IMR-90 (cell line): ENCODE measurements at regions not wholly inside any gene's neighbourhood (a gene's known extent, or its start where the extent isn't known, plus 50 kb on each side); places are given as distances from the start of the nearest gene placed in this dataset.

Experiments used
- CHD1 ChIP-seq: IDR thresholded peaks from 2 replicates; pipeline ENCODE4 v1.6.1; 2012; ENCODE audit warnings: low read depth, low read length, improper control_type of control experiment
- ELK1 ChIP-seq: fragments of 150-350 bp; IDR thresholded peaks from 2 replicates; pipeline ENCODE4 v1.6.1; 2016; ENCODE audit warnings: low read depth, mild to moderate bottlenecking, low read length, moderate library complexity, borderline replicate concordance
- FOS ChIP-seq: fragments of 150-350 bp; IDR thresholded peaks from 2 replicates; pipeline ENCODE4 v1.6.1; 2016; ENCODE audit warnings: low read depth, low read length
- MAFK ChIP-seq: IDR thresholded peaks from 2 replicates; pipeline ENCODE4 v1.6.1; 2012; ENCODE audit warnings: low read depth, low read length, improper control_type of control experiment
- MXI1 ChIP-seq: IDR thresholded peaks from 2 replicates; pipeline ENCODE4 v1.6.1; 2012; ENCODE audit warnings: low read depth, mild to moderate bottlenecking, low read length, moderate library complexity, borderline replicate concordance
- POLR2A ChIP-seq: IDR thresholded peaks from 2 replicates; pipeline ENCODE4 v1.6.1; 2012; ENCODE audit warnings: mild to moderate bottlenecking, low read depth, low read length
- RAD21 ChIP-seq: IDR thresholded peaks from 2 replicates; pipeline ENCODE4 v1.6.1; 2012; ENCODE audit warnings: low read length, improper control_type of control experiment
- RFX5 ChIP-seq: IDR thresholded peaks from 2 replicates; pipeline ENCODE4 v1.8.0; 2012; ENCODE audit warnings: low read depth, mild to moderate bottlenecking, low read length, moderate library complexity
- SMC3 ChIP-seq: fragments of 150-350 bp; IDR thresholded peaks from 2 replicates; pipeline ENCODE4 v1.6.1; 2016; ENCODE audit warnings: low read depth, mild to moderate bottlenecking, antibody characterized with exemption, low read length, moderate library complexity
- TF ChIP-seq, protein P1 (sequence below): conservative IDR thresholded peaks from 2 replicates; pipeline ENCODE4 v1.5.1; 2012; ENCODE audit warnings: mild to moderate bottlenecking, low read depth, low read length, improper control_type of control experiment
- TF ChIP-seq, protein P2 (sequence below): fragments of 150-350 bp; IDR thresholded peaks from 2 replicates; pipeline ENCODE4 v1.6.1; 2017; ENCODE audit warnings: mild to moderate bottlenecking, antibody characterized with exemption, low read length, low read depth

- no peak for TF ChIP-seq MXI1
- TF ChIP-seq RAD21, result no peak
- no peak for TF ChIP-seq ELK1
- no peak for TF ChIP-seq RFX5
- TF ChIP-seq, protein P1, sequence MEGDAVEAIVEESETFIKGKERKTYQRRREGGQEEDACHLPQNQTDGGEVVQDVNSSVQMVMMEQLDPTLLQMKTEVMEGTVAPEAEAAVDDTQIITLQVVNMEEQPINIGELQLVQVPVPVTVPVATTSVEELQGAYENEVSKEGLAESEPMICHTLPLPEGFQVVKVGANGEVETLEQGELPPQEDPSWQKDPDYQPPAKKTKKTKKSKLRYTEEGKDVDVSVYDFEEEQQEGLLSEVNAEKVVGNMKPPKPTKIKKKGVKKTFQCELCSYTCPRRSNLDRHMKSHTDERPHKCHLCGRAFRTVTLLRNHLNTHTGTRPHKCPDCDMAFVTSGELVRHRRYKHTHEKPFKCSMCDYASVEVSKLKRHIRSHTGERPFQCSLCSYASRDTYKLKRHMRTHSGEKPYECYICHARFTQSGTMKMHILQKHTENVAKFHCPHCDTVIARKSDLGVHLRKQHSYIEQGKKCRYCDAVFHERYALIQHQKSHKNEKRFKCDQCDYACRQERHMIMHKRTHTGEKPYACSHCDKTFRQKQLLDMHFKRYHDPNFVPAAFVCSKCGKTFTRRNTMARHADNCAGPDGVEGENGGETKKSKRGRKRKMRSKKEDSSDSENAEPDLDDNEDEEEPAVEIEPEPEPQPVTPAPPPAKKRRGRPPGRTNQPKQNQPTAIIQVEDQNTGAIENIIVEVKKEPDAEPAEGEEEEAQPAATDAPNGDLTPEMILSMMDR, result no peak
- no peak for TF ChIP-seq CHD1
- no peak for TF ChIP-seq POLR2A
- TF ChIP-seq, protein P2, sequence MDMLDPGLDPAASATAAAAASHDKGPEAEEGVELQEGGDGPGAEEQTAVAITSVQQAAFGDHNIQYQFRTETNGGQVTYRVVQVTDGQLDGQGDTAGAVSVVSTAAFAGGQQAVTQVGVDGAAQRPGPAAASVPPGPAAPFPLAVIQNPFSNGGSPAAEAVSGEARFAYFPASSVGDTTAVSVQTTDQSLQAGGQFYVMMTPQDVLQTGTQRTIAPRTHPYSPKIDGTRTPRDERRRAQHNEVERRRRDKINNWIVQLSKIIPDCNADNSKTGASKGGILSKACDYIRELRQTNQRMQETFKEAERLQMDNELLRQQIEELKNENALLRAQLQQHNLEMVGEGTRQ, result no peak
- no peak for TF ChIP-seq SMC3
- TF ChIP-seq FOS, result no peak
- TF ChIP-seq MAFK, result no peak
These were observed 176.8 kb upstream of the ECI2 start for GRCh38 chr6:4311976-4312860.
